Body of pancreas (tissue), 4 donors: ENCODE measurements at regions not wholly inside any gene's neighbourhood (a gene's known extent, or its start where the extent isn't known, plus 50 kb on each side); places are given as distances from the start of the nearest gene placed in this dataset.
"Not testable (repeated sequence)": the region's sequence is repeated elsewhere in the genome, so short reads cannot be mapped to it uniquely, and the experiment has no call there.

Source experiments
- POLR2A ChIP-seq, 3 donors: fragments of 450-650 bp; IDR thresholded peaks; one replicate each; pipeline ENCODE4 v1.6.1; 2016; ENCODE audit warnings: antibody characterized with exemption in 3 of 3, mild to moderate bottlenecking in 2 of 3
- TF ChIP-seq, protein P1 (sequence below), 7 experiments: fragments of 450-650 bp in 4 of 7; fragments of 200-600 bp in 3 of 7; sonication (generic) in 3 of 7; IDR thresholded peaks; one replicate each; pipeline ENCODE4 v1.5.1; 2016 to 2019; ENCODE audit warnings: antibody characterized with exemption in 7 of 7

DNA sequence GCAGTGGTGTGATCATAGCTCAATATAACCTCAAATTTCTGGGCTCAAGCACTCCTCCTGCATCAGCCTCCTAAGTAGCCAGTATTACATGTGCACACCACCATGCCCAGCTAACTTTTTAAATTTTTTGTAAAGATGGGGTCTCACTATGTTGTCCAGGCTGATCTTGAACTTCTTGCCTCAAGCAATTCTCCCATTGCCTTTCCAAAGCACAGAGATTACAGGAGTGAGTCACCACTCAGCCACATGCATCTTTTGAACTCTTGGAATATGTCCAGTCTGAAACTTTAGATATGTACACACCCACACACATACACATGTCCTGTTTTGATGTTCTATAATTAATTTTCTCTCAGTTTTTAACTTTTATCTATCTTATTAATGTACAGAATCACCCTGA, 2163.5 kb upstream of the DEFB115 start:
- not testable (repeated sequence) for TF ChIP-seq POLR2A (IDR thresholded peaks at IDR 0.05)
- TF ChIP-seq, protein P1, sequence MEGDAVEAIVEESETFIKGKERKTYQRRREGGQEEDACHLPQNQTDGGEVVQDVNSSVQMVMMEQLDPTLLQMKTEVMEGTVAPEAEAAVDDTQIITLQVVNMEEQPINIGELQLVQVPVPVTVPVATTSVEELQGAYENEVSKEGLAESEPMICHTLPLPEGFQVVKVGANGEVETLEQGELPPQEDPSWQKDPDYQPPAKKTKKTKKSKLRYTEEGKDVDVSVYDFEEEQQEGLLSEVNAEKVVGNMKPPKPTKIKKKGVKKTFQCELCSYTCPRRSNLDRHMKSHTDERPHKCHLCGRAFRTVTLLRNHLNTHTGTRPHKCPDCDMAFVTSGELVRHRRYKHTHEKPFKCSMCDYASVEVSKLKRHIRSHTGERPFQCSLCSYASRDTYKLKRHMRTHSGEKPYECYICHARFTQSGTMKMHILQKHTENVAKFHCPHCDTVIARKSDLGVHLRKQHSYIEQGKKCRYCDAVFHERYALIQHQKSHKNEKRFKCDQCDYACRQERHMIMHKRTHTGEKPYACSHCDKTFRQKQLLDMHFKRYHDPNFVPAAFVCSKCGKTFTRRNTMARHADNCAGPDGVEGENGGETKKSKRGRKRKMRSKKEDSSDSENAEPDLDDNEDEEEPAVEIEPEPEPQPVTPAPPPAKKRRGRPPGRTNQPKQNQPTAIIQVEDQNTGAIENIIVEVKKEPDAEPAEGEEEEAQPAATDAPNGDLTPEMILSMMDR (IDR thresholded peaks at IDR 0.05): not testable (repeated sequence)
